VCaP (cell line): ENCODE measurements at regions not wholly inside any gene's neighbourhood (a gene's known extent, or its start where the extent isn't known, plus 50 kb on each side); places are given as distances from the start of the nearest gene placed in this dataset.

Source experiments
- H3K27ac ChIP-seq: fragments of 450-650 bp; 2 replicates; pipeline ENCODE4 v1.5.1; 2017
- CTCF ChIP-seq: fragments of 450-650 bp; conservative IDR thresholded peaks from 2 replicates; pipeline ENCODE4 v1.5.1; 2017; ENCODE audit warnings: mild to moderate bottlenecking, moderate library complexity

- no peak overlapping the region for H3K27ac ChIP-seq
- TF ChIP-seq CTCF, result no peak
Measured at GRCh38 chr3:35849496-35849895, 210.2 kb downstream of the ARPP21 start.

- no peak for TF ChIP-seq CTCF
- no peak overlapping the region for H3K27ac ChIP-seq
Measured at GRCh38 chr3:35849963-35850362, 210.6 kb downstream of the ARPP21 start.

DNA sequence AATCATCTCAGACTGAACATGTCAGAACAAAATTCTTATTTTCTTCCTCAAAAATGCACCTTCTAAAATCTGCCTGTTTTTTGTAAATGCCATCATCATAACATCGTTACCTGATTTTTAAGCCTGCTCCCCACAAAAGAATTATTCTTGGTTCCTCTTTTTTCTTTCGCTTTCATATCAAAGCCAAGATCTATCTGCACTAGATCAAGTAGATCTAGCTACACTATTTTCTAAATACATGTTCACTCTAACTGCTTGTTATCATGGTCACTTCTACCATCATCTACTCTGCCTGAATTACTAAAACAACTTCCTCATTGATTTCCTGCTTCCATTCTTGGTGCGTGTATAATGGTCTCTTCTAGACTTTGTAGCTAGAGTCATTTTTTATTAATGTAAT, 217.7 kb downstream of the ARPP21 start:
- no peak overlapping the region for H3K27ac ChIP-seq
- TF ChIP-seq CTCF, result no peak

DNA sequence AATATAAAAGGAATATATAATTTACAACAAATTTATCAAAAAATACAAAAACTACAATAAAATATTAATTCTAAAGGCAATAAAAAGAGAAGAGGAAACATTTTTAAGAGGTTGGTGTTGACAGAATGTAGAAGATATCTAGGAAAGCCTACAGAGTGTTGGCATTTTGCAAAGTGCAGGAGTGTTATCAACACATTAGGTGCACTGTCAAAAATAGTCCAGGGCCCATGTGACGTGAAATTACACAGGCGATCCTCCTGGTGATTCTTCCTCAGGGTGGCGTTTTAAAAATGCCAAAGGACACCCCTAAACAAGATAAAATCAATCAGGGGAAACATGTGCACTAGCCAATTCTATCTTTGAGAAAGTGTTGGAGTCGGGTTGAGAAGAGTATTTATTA, 222.7 kb downstream of the ARPP21 start:
- TF ChIP-seq CTCF, result no peak
- no peak overlapping the region for H3K27ac ChIP-seq

DNA sequence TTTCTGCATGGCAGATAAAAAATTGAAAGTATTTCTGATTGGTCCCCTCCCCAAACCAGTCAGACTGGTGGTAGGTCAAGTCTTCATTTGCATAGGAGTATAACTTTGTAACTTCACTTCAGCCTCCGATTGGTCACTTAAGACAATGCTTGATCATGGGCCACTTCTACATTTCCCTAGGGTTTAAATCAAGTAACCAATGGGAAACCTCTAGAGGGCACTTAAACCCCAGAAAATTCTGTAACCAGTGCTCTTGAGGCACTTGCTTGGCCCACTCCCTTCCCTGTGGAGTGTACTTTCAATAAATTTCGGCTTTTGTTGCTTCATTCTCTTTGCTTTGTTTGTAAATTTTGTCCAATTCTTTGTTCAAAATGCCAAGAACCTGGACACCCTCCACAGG, 225.5 kb downstream of the ARPP21 start:
- H3K27ac ChIP-seq, result no peak overlapping the region
- no peak for TF ChIP-seq CTCF

- TF ChIP-seq CTCF, result no peak
- H3K27ac ChIP-seq, result no peak overlapping the region
Measured at GRCh38 chr3:35867791-35868190, 228.5 kb downstream of the ARPP21 start.

- H3K27ac ChIP-seq, result no peak overlapping the region
- TF ChIP-seq CTCF, result no peak
Measured at GRCh38 chr3:35871009-35871408, 231.7 kb downstream of the ARPP21 start.

GRCh38 chr3:35883929-35884328, 244.6 kb downstream of the ARPP21 start:
- no peak for TF ChIP-seq CTCF
- H3K27ac ChIP-seq, result no peak overlapping the region
